ENCODE measurements at regions not wholly inside any gene's neighbourhood (a gene's known extent, or its start where the extent isn't known, plus 50 kb on each side); places are given as distances from the start of the nearest gene placed in this dataset.

- Histone ChIP-seq H3K4me1 (ENCODE audit: control insufficient read depth, low read length) (no peaks in the 10 kb centered on the region), H3K4me2 (ENCODE audit: low read length) (no peak overlapping the region), H3K4me3 (ENCODE audit: low read length) (no peak overlapping the region), H3K27me3 (ENCODE audit: control insufficient read depth, low read length) (no peaks in the 10 kb centered on the region), H4K20me1 (ENCODE audit: control insufficient read depth, insufficient read depth, low read depth, low read length) (no peaks in the 10 kb centered on the region), H3F3A (ENCODE audit: control insufficient read depth, insufficient read depth) (no peaks in the 10 kb centered on the region), H3K27ac (ENCODE audit: low read depth, low read length) (no peak overlapping the region), H3K9me2 (replicated peaks; ENCODE audit: control insufficient read depth, low read length) (no peaks in the 10 kb centered on the region), H3K9me3 (ENCODE audit: control insufficient read depth, insufficient read depth, low read length) (no peaks in the 10 kb centered on the region), H3K36me3 (ENCODE audit: control insufficient read depth, low read length) (no peaks in the 10 kb centered on the region), H3K79me2 (ENCODE audit: control insufficient read depth, low read length) (no peaks in the 10 kb centered on the region)
- TF ChIP-seq CTCF (IDR thresholded peaks at IDR 0.05; ENCODE audit: low read depth, low read length, poor library complexity, severe bottlenecking) (no peak), EZH2phosphoT487 (IDR thresholded peaks at IDR 0.05; ENCODE audit: borderline replicate concordance, low read length) (no peak)
Observed at GRCh38 chr19:32241306-32241705, 104.1 kb upstream of the ZNF507 start.

GRCh38 chr19:32241932-32242710, 103.3 kb upstream of the ZNF507 start:
- H3K36me3 ChIP-seq (ENCODE audit: control insufficient read depth, low read length): no peaks in the 10 kb centered on the region
- no peak overlapping the region for H3K4me3 ChIP-seq (ENCODE audit: low read length)
- H3K79me2 ChIP-seq (ENCODE audit: control insufficient read depth, low read length): no peaks in the 10 kb centered on the region
- H3K9me2 ChIP-seq (replicated peaks; ENCODE audit: control insufficient read depth, low read length): no peaks in the 10 kb centered on the region
- TF ChIP-seq EZH2phosphoT487 (IDR thresholded peaks at IDR 0.05; ENCODE audit: borderline replicate concordance, low read length) (no peak), CTCF (IDR thresholded peaks at IDR 0.05; ENCODE audit: low read depth, low read length, poor library complexity, severe bottlenecking) (no peak)
- no peak overlapping the region for H3K27ac ChIP-seq (ENCODE audit: low read depth, low read length)
- H3F3A ChIP-seq (ENCODE audit: control insufficient read depth, insufficient read depth): no peaks in the 10 kb centered on the region
- H3K27me3 ChIP-seq (ENCODE audit: control insufficient read depth, low read length): no peaks in the 10 kb centered on the region
- H3K9me3 ChIP-seq (ENCODE audit: control insufficient read depth, insufficient read depth, low read length): no peaks in the 10 kb centered on the region
- no peaks in the 10 kb centered on the region for H3K4me1 ChIP-seq (ENCODE audit: control insufficient read depth, low read length)
- H3K4me2 ChIP-seq (ENCODE audit: low read length): no peak overlapping the region
- no peaks in the 10 kb centered on the region for H4K20me1 ChIP-seq (ENCODE audit: control insufficient read depth, insufficient read depth, low read depth, low read length)

DNA sequence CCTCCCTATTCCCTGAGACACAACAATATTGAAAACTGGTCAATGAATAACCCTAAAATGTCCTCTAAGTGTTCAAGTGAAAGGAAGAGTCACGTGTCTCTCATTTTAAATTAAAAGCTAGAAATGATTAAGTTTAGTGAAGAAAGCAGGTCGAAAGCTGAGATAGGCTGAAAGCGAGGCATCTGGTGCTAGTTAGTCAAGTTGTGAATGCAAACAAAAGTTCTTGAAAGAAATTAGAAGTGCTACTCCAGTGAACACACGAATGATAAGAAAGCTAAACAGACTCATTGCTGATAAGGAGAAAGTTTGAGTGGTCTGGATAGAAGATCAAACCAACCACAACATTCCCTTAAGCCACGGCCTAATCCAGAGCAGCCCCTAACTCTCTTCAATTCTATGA, 99.4 kb upstream of the ZNF507 start:
- Histone ChIP-seq H3K27ac (ENCODE audit: low read depth, low read length) (no peak overlapping the region), H3F3A (ENCODE audit: control insufficient read depth, insufficient read depth) (no peaks in the 10 kb centered on the region), H3K36me3 (ENCODE audit: control insufficient read depth, low read length) (no peaks in the 10 kb centered on the region), H3K9me3 (ENCODE audit: control insufficient read depth, insufficient read depth, low read length) (no peaks in the 10 kb centered on the region), H3K4me2 (ENCODE audit: low read length) (no peak overlapping the region), H3K79me2 (ENCODE audit: control insufficient read depth, low read length) (no peaks in the 10 kb centered on the region), H3K27me3 (ENCODE audit: control insufficient read depth, low read length) (no peaks in the 10 kb centered on the region), H3K4me3 (ENCODE audit: low read length) (no peak overlapping the region), H3K4me1 (ENCODE audit: control insufficient read depth, low read length) (no peaks in the 10 kb centered on the region), H4K20me1 (ENCODE audit: control insufficient read depth, insufficient read depth, low read depth, low read length) (no peaks in the 10 kb centered on the region), H3K9me2 (replicated peaks; ENCODE audit: control insufficient read depth, low read length) (no peaks in the 10 kb centered on the region)
- TF ChIP-seq EZH2phosphoT487 (IDR thresholded peaks at IDR 0.05; ENCODE audit: borderline replicate concordance, low read length) (no peak), CTCF (IDR thresholded peaks at IDR 0.05; ENCODE audit: low read depth, low read length, poor library complexity, severe bottlenecking) (no peak)
